Stimulated activated CD8-positive, alpha-beta memory T cell treated with anti-CD3 and anti-CD28 coated beads, Interleukin-2, amount 100 ng/mL, for 1 hour (primary cell): ENCODE measurements at regions not wholly inside any gene's neighbourhood (a gene's known extent, or its start where the extent isn't known, plus 50 kb on each side); places are given as distances from the start of the nearest gene placed in this dataset.

Experiments used
- DNase-seq, 2 donors: peaks; one replicate each; pipeline ENCODE4 v3.0.0-alpha.2; 2020; ENCODE audit warnings: low read depth in 2 of 2

GRCh38 chr22:44592126-44592823 lies 94.2 kb upstream of the RTL6 start:
- no peak for DNase-seq

GRCh38 chr22:44591146-44591790 lies 93.2 kb upstream of the RTL6 start:
- no peak for DNase-seq

DNA sequence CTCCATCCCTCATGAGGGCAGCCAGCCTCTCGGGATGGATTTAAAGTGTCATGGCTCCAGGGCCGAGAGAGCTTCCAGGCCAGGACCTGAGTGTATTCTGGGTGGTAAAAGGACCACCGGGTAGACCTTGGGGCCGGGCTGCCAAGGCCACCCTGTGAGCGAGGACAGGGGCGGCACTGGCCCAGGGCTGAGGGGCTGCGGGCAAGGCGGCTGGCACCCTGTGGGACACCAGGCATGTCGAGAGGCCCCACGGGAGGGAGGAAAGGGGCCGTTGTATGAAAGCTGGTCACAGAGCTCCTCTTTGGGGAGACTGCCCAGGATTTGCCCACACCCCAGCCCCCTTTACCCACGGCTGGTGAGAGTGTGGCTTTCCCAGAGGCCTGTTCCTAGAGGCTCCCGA lies 92.3 kb upstream of the RTL6 start:
- no peak for DNase-seq

DNA sequence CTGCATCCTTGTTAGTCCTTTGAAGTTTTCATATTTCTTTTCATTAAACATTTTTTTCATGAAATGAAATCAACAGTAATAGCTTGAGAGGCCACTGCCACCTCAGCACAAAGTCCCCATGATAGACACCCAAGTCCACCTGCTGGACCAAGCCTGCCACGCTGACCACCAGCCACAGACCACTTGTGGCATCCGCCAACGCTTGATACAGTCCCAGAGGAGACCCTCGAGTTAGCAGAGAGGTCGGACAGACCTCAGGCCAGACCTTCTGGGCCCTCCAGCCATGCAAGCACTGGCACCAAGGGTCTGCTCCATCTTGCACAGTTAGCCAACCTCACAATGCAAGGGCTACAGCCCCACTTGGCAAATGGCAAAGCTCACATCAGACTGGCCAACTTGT lies 91.8 kb upstream of the RTL6 start:
- DNase-seq: no peak

DNA sequence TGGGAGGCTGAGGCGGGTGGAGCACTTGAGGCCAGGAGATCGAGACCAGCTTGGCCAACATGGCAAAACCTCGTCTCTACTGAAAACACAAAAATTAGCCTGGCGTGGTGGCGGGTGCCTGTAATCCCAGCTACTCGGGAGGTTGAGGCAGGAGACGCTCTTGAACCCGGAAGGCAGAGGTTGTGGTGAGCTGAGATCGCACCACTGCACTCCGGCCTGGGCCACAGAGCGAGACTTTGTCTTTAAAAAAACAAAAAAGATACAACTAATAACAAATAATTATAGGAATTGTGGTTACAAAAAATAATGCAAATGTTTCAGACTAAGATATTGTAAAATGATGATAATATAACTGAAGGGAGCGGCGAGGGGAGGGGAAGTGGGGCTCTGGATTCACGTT lies 90.3 kb upstream of the RTL6 start:
- DNase-seq: no peak

GRCh38 chr22:44587737-44588310 lies 89.8 kb upstream of the RTL6 start:
- no peak for DNase-seq

GRCh38 chr22:44586999-44587736 lies 89.1 kb upstream of the RTL6 start:
- DNase-seq: no peak

DNA sequence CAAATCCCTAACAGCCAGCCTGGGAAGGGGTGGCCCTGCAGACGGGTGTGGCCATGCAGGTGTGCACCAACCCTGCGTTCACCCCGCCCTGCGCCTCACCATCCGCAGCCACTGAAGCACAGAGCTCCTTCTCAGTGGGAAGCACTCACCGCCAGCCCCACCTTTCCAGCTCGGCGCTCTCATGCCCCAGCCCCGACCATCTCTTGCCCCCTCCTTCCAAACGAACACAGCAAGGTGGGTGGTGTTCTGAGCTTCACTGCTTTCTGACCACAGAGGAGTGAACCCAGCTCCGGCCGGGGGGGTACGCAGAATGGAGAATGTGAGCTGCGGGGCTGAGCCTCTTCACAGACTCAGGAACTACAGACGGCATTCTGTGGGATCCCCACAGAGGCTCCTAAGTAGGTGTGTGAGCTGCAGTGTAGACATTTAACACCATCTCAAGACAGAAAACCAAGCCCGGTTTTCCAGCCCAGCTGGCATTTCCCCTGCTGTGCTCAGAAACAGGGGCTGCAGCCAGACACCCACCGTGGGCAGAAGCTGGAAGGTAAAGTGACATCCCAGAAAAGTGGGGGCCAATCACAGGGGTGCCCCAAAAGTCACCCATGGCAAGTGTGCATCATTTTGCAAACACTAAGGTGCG lies 88.4 kb upstream of the RTL6 start:
- DNase-seq: no peak

DNA sequence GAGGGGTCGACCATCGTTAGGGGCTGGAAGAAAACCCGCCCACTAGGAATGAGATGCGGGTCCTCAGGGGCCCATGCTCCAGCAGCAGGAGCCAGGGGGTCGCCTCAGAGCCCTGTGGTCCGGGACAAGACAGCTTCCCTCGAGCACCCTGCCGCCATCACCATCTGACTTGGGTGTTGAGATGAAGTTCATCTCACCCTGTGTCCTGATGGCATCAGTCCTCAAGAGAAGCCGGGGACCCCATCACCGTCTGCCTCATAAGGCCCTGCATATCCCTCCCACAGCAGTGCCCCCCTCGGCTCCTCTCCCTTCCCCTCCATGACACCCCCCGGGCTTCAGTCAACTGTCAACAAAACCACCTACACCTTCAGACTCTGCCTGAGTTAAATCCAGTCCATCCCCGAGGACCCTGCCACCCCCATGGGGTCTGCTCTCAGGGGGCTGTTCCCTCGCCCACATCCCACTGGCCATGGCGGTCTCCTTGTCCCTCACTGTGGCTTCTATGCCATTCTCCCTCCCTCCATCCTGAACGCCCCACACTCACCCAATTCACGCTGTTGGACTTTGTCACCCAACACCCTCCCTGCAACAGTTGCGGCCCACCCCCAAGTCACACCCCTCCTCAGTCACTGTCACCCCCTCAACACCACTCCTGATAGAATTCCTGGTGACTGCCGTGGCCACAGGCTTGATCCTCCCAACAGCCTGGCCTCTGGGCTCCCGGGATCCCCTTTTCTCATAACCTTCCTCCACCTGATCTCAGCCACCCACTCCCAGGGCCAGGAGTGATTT lies 87.7 kb upstream of the RTL6 start:
- no peak for DNase-seq

GRCh38 chr22:44584256-44584902 lies 86.3 kb upstream of the RTL6 start:
- no peak for DNase-seq

DNA sequence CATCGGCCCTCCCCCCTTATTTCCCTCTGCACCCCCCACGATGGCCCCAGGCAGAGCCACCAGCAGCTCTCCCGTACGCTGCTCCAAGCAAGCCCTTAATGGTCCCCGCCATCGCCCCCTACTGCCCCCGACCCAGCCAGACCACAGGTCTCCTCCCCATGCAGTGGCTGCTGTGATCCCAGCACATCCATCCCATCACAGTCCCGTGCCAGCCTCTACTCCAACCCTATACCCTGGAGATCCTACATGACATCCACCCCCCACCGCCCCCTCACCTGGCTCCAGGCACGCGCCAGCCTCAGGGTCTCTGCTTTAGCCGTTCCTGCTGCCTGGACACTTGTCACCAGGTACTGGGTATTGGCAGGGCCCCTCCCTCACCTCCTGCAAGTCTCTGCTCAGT lies 85.8 kb upstream of the RTL6 start:
- DNase-seq: no peak

DNA sequence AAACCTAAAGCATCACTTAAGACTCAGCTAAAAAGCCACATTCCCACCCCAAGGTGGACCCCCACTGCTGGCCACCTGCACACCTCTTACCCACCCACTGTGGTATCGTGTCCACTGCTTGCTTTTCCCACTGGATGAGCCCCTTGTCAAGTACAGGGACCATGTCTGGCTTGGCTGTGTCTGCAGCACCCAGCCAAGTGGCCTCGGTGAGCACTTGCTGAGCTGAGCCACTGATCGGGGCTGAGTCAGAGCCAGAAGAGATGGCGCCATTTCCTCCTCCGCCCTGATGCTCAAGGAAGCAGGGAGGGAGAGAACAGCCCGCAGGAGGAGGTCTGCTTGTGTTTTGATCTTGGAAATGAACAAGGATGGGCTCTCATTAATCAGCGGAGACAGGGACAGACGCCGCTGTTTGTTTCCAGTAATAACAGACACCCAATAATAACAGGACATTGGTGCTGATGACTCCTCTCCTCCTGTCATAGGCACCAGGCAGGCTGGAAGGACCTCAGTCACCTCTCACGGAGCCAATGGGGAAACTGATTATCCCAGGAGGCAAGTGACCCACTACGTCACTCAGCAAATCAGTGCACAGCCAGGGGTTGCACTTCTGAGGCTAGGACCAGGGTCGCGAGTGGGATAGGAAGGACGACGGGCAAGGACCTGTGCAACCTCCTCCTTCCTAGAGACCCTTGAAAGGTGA lies 85.2 kb upstream of the RTL6 start:
- DNase-seq: no peak

DNA sequence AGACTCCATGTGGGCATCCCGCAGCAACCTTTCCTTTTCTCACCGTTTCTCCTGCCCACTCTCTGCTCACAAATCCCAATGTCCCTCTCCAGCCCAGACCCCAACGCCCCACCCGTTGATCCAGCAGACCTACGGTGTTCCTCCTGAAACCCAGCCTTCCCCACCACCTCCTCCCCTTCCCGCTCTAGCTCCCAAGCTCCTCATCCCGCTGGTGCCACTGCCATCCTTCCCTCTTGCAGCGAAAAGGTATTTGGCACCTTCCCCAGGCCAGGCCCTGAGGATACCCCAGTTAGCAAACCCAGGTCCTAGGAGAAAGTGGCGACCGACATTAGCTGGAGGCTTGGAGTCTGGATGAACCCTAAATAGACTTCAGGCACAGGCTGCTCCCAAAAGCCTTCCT lies 84.0 kb upstream of the RTL6 start:
- DNase-seq: no peak

DNA sequence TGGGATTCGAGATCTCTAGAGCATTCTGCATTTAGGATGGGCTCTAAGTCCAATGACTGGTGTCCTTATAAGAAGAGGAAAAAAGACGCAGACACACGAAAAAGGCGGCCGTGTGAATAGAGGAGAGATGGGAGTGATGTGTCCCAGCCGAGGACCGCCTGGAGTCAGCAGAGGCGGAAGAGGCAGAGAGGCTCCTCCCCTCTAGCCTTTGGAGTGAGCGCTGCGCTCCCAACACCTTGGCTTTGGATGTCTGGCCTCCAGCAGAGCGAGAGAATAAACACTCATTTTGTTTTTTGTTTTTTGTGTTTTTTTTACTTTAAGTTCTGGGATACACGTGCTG lies 83.0 kb upstream of the RTL6 start:
- no peak for DNase-seq

GRCh38 chr22:44580176-44581095 lies 82.4 kb upstream of the RTL6 start:
- no peak for DNase-seq

DNA sequence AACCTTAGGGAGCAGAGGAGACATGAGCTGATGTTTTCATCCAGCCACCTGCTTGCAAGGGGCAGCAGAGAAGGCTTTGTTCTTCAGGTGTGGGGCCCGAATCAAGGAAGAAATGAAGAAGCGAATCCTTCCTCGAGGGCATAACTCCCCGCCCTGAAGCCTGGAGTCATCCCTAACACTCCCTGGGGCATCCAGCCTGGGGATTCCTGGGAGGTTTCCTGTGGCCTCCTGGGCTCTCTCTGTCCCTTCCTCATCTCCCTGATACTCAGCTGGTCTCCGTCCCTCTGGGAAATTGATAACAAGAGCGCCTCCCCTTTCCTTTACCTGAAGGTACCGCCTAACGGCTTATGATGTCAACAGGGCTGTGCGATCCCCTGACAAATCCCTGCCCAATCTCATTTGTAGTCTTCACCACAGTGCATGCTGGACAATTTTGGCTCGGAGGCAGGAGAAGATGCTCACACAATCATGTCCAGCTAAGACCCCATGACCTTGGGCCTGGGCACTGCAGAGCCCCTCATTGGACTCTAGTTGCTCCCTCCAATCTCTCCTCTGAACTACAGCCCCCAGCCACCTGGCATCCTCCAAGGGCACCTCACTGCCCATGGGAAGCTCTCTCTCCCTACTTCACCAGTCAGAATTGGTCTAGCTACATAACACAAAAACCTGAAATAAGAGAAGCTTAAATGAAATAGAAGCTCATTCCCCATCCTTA lies 80.6 kb upstream of the RTL6 start:
- DNase-seq: no peak

DNA sequence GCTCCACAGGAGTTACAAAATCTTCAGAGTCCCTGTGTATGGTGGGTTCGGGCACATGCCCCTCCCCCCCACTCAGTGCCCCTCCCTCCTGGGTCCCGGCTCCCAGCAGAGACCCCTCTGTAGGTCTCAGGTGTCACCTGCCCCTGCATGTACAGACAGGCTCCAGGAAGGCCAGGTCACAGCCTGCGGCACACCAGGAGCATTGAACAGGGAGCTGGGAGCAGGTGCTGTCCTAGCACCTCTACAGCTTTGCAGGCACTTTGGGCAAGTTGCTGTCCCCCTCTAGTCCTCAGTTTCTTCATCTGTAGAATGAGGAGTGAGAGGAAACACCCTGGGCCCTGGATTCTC lies 80.1 kb upstream of the RTL6 start:
- DNase-seq: no peak

- DNase-seq: no peak
These were observed 79.5 kb upstream of the RTL6 start for GRCh38 chr22:44577391-44578109.
